ENCODE measurements at regions not wholly inside any gene's neighbourhood (a gene's known extent, or its start where the extent isn't known, plus 50 kb on each side); places are given as distances from the start of the nearest gene placed in this dataset.

DNA sequence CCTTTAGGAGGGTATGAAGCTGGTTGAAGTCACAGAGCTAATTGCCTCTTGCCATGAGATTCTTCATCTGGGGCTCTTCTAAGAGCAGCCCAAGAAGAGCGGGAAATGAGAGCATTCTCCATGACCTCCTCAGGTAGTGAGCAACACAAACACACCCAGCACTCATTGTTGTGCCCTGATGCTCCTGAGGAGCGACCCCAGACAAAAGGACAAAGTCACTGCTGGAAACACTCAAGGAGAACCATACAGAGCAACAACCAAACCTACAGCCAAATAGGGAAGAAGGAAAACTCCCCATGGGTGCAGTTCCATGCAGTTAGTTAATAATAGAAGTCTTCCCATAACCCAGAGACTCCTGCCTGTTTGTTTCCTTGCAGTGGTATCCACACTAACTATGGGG lies 426.0 kb upstream of the CRIM1 start:
- H2AFZ ChIP-seq (ENCODE audit: low read depth), result no peak overlapping the region
- no peak overlapping the region for H3K4me3 ChIP-seq (ENCODE audit: low read depth in 2 of 2, low read length in 1 of 2)
- H3K4me1 ChIP-seq (ENCODE audit: control insufficient read depth in 1 of 2, insufficient read depth in 2 of 2, low read depth in 1 of 2, low read length in 1 of 2), result no peaks in the 10 kb centered on the region
- CTCF ChIA-PET, result no interaction called here
- no peaks in the 10 kb centered on the region for H3K36me3 ChIP-seq (replicated peaks in 1 of 2; ENCODE audit: control insufficient read depth in 1 of 2, insufficient read depth in 2 of 2, low read length in 1 of 2)
- DNase-seq, result no peak
- TF ChIP-seq TEAD4 (IDR thresholded peaks at IDR 0.05; ENCODE audit: borderline replicate concordance, insufficient read depth) (no peak), TCF12 (IDR thresholded peaks at IDR 0.05) (no peak), GABPA (IDR thresholded peaks at IDR 0.05; ENCODE audit: low read depth) (no peak), MXI1 (IDR thresholded peaks at IDR 0.05; ENCODE audit: low read depth, low read length) (no peak), SIN3A (IDR thresholded peaks at IDR 0.05; ENCODE audit: borderline replicate concordance, low read depth, low read length) (no peak), RCOR1 (IDR thresholded peaks at IDR 0.05; ENCODE audit: low read length) (no peak), SMC3 (IDR thresholded peaks at IDR 0.05; ENCODE audit: low read depth, low read length) (no peak), POLR2AphosphoS5 (IDR thresholded peaks at IDR 0.05; ENCODE audit: low read depth, low read length) (no peak)
- TF ChIP-seq, protein P1, sequence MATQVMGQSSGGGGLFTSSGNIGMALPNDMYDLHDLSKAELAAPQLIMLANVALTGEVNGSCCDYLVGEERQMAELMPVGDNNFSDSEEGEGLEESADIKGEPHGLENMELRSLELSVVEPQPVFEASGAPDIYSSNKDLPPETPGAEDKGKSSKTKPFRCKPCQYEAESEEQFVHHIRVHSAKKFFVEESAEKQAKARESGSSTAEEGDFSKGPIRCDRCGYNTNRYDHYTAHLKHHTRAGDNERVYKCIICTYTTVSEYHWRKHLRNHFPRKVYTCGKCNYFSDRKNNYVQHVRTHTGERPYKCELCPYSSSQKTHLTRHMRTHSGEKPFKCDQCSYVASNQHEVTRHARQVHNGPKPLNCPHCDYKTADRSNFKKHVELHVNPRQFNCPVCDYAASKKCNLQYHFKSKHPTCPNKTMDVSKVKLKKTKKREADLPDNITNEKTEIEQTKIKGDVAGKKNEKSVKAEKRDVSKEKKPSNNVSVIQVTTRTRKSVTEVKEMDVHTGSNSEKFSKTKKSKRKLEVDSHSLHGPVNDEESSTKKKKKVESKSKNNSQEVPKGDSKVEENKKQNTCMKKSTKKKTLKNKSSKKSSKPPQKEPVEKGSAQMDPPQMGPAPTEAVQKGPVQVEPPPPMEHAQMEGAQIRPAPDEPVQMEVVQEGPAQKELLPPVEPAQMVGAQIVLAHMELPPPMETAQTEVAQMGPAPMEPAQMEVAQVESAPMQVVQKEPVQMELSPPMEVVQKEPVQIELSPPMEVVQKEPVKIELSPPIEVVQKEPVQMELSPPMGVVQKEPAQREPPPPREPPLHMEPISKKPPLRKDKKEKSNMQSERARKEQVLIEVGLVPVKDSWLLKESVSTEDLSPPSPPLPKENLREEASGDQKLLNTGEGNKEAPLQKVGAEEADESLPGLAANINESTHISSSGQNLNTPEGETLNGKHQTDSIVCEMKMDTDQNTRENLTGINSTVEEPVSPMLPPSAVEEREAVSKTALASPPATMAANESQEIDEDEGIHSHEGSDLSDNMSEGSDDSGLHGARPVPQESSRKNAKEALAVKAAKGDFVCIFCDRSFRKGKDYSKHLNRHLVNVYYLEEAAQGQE (IDR thresholded peaks at IDR 0.05; ENCODE audit: low read depth, low read length), result no peak
- TF ChIP-seq, protein P2, sequence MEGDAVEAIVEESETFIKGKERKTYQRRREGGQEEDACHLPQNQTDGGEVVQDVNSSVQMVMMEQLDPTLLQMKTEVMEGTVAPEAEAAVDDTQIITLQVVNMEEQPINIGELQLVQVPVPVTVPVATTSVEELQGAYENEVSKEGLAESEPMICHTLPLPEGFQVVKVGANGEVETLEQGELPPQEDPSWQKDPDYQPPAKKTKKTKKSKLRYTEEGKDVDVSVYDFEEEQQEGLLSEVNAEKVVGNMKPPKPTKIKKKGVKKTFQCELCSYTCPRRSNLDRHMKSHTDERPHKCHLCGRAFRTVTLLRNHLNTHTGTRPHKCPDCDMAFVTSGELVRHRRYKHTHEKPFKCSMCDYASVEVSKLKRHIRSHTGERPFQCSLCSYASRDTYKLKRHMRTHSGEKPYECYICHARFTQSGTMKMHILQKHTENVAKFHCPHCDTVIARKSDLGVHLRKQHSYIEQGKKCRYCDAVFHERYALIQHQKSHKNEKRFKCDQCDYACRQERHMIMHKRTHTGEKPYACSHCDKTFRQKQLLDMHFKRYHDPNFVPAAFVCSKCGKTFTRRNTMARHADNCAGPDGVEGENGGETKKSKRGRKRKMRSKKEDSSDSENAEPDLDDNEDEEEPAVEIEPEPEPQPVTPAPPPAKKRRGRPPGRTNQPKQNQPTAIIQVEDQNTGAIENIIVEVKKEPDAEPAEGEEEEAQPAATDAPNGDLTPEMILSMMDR (IDR thresholded peaks at IDR 0.05), result no peak
- H3K9ac ChIP-seq, result no peak overlapping the region
- no peaks in the 10 kb centered on the region for H4K20me1 ChIP-seq (ENCODE audit: insufficient read depth)
- POLR2A ChIA-PET, result no interaction called here
- no peaks in the 10 kb centered on the region for H3F3A ChIP-seq (replicated peaks; ENCODE audit: insufficient read depth)
- H3K9me3 ChIP-seq, result no peaks in the 10 kb centered on the region
- 0 out of 2 replicates have a peak, but pooled peaks cover 4% of the 10 kb centered on the region for H3K9me2 ChIP-seq
- no peak overlapping the region for H3K4me2 ChIP-seq
- WGBS (ENCODE audit: low lambda C conversion rate), result 2% methylated on average over 2 of the region's 2 CpGs
- H3K27me3 ChIP-seq (ENCODE audit: insufficient read depth), result peaks cover 10% of the 10 kb centered on the region; the same call in 1 of the 2 replicates
- no peak overlapping the region for H3K27ac ChIP-seq (ENCODE audit: low read depth in 2 of 2, low read length in 1 of 2)
- H3K79me2 ChIP-seq (ENCODE audit: insufficient read depth), result no peaks in the 10 kb centered on the region

DNA sequence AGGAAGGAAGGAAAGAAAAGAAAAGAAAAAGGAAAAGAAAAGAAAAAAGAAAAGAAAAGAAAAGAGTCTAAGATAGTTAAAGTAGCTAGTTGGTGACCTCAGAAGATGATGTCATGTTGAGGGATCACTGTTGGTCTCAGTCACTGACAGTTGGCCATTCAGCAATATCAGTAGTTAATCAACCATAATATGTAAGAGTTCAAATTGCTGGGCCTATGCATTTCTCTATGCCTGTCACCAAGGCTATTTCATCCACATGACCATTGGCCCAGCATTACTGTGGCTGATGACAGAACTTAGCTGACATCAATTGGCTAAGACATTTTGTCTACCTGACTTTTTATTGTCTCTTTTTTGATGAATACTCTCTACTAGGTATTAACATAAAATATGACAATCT lies 435.5 kb upstream of the CRIM1 start:
- DNase-seq, result no peak
- H3K9me2 ChIP-seq, result no peaks in the 10 kb centered on the region
- POLR2A ChIA-PET, result no interaction called here
- H3K4me2 ChIP-seq, result no peak overlapping the region
- no peaks in the 10 kb centered on the region for H4K20me1 ChIP-seq (ENCODE audit: insufficient read depth)
- no peaks in the 10 kb centered on the region for H3F3A ChIP-seq (replicated peaks; ENCODE audit: insufficient read depth)
- H3K27ac ChIP-seq (ENCODE audit: low read depth in 2 of 2, low read length in 1 of 2), result no peak overlapping the region
- CTCF ChIA-PET, result no interaction called here
- no peaks in the 10 kb centered on the region for H3K36me3 ChIP-seq (replicated peaks in 1 of 2; ENCODE audit: control insufficient read depth in 1 of 2, insufficient read depth in 2 of 2, low read length in 1 of 2)
- H2AFZ ChIP-seq (ENCODE audit: low read depth), result no peak overlapping the region
- no peaks in the 10 kb centered on the region for H3K27me3 ChIP-seq (ENCODE audit: insufficient read depth)
- H3K4me1 ChIP-seq (ENCODE audit: control insufficient read depth in 1 of 2, insufficient read depth in 2 of 2, low read depth in 1 of 2, low read length in 1 of 2), result no peaks in the 10 kb centered on the region
- no peaks in the 10 kb centered on the region for H3K9me3 ChIP-seq
- no peak overlapping the region for H3K9ac ChIP-seq
- H3K4me3 ChIP-seq (ENCODE audit: low read depth in 2 of 2, low read length in 1 of 2), result no peak overlapping the region
- no peaks in the 10 kb centered on the region for H3K79me2 ChIP-seq (ENCODE audit: insufficient read depth)
- TF ChIP-seq, protein P3, sequence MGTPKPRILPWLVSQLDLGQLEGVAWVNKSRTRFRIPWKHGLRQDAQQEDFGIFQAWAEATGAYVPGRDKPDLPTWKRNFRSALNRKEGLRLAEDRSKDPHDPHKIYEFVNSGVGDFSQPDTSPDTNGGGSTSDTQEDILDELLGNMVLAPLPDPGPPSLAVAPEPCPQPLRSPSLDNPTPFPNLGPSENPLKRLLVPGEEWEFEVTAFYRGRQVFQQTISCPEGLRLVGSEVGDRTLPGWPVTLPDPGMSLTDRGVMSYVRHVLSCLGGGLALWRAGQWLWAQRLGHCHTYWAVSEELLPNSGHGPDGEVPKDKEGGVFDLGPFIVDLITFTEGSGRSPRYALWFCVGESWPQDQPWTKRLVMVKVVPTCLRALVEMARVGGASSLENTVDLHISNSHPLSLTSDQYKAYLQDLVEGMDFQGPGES (IDR thresholded peaks at IDR 0.05; ENCODE audit: low read depth, low read length), result no peak
- TF ChIP-seq CHD2 (IDR thresholded peaks at IDR 0.05; ENCODE audit: low read length, partially characterized antibody) (no peak), POLR2AphosphoS5 (IDR thresholded peaks at IDR 0.05; ENCODE audit: low read depth, low read length) (no peak), SMC3 (IDR thresholded peaks at IDR 0.05; ENCODE audit: low read depth, low read length) (no peak)
- TF ChIP-seq, protein P1 (IDR thresholded peaks at IDR 0.05; ENCODE audit: low read depth, low read length), result no peak
- TF ChIP-seq, protein P2 (IDR thresholded peaks at IDR 0.05), result no peak
- TF ChIP-seq, protein P4, sequence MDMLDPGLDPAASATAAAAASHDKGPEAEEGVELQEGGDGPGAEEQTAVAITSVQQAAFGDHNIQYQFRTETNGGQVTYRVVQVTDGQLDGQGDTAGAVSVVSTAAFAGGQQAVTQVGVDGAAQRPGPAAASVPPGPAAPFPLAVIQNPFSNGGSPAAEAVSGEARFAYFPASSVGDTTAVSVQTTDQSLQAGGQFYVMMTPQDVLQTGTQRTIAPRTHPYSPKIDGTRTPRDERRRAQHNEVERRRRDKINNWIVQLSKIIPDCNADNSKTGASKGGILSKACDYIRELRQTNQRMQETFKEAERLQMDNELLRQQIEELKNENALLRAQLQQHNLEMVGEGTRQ (IDR thresholded peaks at IDR 0.05; ENCODE audit: borderline replicate concordance, low read depth, low read length), result no peak

All from SK-N-SH (cell line).